WTC11 (cell line): ENCODE measurements at regions not wholly inside any gene's neighbourhood (a gene's known extent, or its start where the extent isn't known, plus 50 kb on each side); places are given as distances from the start of the nearest gene placed in this dataset.

Experiments used
- FOXJ3 ChIP-seq: sonication (generic); formaldehyde crosslinking; IDR thresholded peaks from 2 replicates; pipeline ENCODE4 v1.9.0; 2021; ENCODE audit warnings: missing genetic modification reagents, mild to moderate bottlenecking, borderline replicate concordance
- JUN ChIP-seq: sonication (generic); formaldehyde crosslinking; IDR thresholded peaks from 2 replicates; pipeline ENCODE4 v1.8.0; 2023; ENCODE audit warnings: mild to moderate bottlenecking, missing genetic modification reagents
- ZNF416 ChIP-seq: fragments of 250-450 bp; sonication (Bioruptor Pico); IDR thresholded peaks from 2 replicates; pipeline ENCODE4 v1.9.0; 2021; ENCODE audit warnings: mild to moderate bottlenecking, inconsistent platforms
- TF ChIP-seq, protein P1 (sequence below): fragments of 200-600 bp; IDR thresholded peaks from 2 replicates; pipeline ENCODE4 v1.8.0; 2022; ENCODE audit warnings: antibody characterized with exemption
- TF ChIP-seq, protein P2 (sequence below): sonication (generic); formaldehyde crosslinking; IDR thresholded peaks from 2 replicates; pipeline ENCODE4 v1.8.1; 2022; ENCODE audit warnings: low read depth, missing genetic modification reagents, borderline replicate concordance

DNA sequence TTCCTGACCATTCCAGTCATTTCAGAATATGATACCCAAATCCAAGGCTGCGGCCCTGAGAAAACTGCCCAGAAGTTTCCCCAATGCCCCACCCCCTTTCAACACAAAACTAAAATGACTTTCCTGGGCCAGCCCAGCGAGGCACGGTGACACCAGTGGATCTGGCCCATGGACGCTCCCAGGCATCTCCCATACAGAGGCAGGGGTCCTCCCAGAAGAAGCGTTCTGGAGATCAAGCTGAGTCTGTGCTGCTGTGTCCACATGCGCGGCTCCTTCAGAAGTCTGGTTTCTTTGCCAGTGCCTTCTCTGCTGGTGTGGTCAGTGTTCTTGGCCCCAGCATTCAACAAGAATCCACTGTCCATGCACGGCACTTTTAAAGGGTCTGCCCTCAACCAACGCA lies 228.2 kb upstream of the SFSWAP start:
- TF ChIP-seq, protein P1, sequence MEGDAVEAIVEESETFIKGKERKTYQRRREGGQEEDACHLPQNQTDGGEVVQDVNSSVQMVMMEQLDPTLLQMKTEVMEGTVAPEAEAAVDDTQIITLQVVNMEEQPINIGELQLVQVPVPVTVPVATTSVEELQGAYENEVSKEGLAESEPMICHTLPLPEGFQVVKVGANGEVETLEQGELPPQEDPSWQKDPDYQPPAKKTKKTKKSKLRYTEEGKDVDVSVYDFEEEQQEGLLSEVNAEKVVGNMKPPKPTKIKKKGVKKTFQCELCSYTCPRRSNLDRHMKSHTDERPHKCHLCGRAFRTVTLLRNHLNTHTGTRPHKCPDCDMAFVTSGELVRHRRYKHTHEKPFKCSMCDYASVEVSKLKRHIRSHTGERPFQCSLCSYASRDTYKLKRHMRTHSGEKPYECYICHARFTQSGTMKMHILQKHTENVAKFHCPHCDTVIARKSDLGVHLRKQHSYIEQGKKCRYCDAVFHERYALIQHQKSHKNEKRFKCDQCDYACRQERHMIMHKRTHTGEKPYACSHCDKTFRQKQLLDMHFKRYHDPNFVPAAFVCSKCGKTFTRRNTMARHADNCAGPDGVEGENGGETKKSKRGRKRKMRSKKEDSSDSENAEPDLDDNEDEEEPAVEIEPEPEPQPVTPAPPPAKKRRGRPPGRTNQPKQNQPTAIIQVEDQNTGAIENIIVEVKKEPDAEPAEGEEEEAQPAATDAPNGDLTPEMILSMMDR = no peak
- TF ChIP-seq ZNF416 (CRISPR knock-in tag) = no peak
- TF ChIP-seq JUN (CRISPR knock-in tag) = no peak
- TF ChIP-seq, protein P2, sequence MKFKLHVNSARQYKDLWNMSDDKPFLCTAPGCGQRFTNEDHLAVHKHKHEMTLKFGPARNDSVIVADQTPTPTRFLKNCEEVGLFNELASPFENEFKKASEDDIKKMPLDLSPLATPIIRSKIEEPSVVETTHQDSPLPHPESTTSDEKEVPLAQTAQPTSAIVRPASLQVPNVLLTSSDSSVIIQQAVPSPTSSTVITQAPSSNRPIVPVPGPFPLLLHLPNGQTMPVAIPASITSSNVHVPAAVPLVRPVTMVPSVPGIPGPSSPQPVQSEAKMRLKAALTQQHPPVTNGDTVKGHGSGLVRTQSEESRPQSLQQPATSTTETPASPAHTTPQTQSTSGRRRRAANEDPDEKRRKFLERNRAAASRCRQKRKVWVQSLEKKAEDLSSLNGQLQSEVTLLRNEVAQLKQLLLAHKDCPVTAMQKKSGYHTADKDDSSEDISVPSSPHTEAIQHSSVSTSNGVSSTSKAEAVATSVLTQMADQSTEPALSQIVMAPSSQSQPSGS = no peak
- TF ChIP-seq FOXJ3 (CRISPR knock-in tag) = no peak
